ENCODE measurements at regions not wholly inside any gene's neighbourhood (a gene's known extent, or its start where the extent isn't known, plus 50 kb on each side); places are given as distances from the start of the nearest gene placed in this dataset.
"Not testable (repeated sequence)": the region's sequence is repeated elsewhere in the genome, so short reads cannot be mapped to it uniquely, and the experiment has no call there.

- not testable (repeated sequence) for H3K27ac Mint-ChIP-seq; H3K4me1 Mint-ChIP-seq; H3K27me3 Mint-ChIP-seq; ATAC-seq (ENCODE audit: low read depth); DNase-seq (ENCODE audit: low spot score in 2 of 2); H3K9me3 Mint-ChIP-seq; H3K4me3 Mint-ChIP-seq; H3K36me3 Mint-ChIP-seq
Observed at GRCh38 chr1:143824266-143824665, 147.5 kb downstream of the FAM72C start.

GRCh38 chr1:143820058-143820457 lies 151.7 kb downstream of the FAM72C start:
- not testable (repeated sequence) for H3K4me1 Mint-ChIP-seq; H3K27ac Mint-ChIP-seq; ATAC-seq (ENCODE audit: low read depth); H3K36me3 Mint-ChIP-seq; H3K9me3 Mint-ChIP-seq; DNase-seq (ENCODE audit: low spot score in 2 of 2); H3K27me3 Mint-ChIP-seq; H3K4me3 Mint-ChIP-seq

GRCh38 chr1:143816369-143816768 lies 155.4 kb downstream of the FAM72C start:
- not testable (repeated sequence) for DNase-seq (ENCODE audit: low spot score in 2 of 2); H3K4me1 Mint-ChIP-seq; H3K9me3 Mint-ChIP-seq; H3K36me3 Mint-ChIP-seq; ATAC-seq (ENCODE audit: low read depth); H3K27me3 Mint-ChIP-seq; H3K27ac Mint-ChIP-seq; H3K4me3 Mint-ChIP-seq

DNA sequence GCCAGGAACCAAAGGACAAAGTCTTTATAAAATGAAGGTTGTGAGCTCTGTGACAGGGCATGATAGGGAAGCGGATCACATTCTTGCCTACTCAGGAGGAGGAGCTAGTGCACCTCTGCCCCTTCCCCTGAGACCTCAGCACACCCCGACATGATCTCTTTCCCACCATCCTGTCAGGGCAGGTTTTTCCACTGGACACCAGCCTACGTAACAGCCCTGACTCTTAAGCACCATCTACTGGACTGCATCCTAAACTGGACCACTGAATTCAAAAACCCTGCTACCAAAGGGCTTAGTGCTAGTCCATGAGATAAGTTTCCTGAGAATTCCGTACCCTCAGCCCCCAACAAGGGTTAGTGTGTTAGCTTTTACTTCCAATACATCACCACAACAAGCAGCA lies 166.4 kb downstream of the FAM72C start:
- not testable (repeated sequence) for ATAC-seq (ENCODE audit: low read depth); H3K27me3 Mint-ChIP-seq; H3K36me3 Mint-ChIP-seq; H3K4me3 Mint-ChIP-seq; H3K27ac Mint-ChIP-seq; DNase-seq (ENCODE audit: low spot score in 2 of 2); H3K4me1 Mint-ChIP-seq; H3K9me3 Mint-ChIP-seq

- ATAC-seq (ENCODE audit: low read depth); H3K4me3 Mint-ChIP-seq; H3K27me3 Mint-ChIP-seq; H3K36me3 Mint-ChIP-seq; H3K4me1 Mint-ChIP-seq; H3K9me3 Mint-ChIP-seq; H3K27ac Mint-ChIP-seq: not testable (repeated sequence)
- peak in 1 of 2 donors; percentile 7 for DNase-seq (ENCODE audit: low spot score in 2 of 2)
Observed at GRCh38 chr1:143804707-143805356, 167.0 kb downstream of the FAM72C start.

GRCh38 chr1:143803927-143804411 lies 167.8 kb downstream of the FAM72C start:
- not testable (repeated sequence) for H3K9me3 Mint-ChIP-seq, H3K36me3 Mint-ChIP-seq, H3K4me1 Mint-ChIP-seq, H3K27me3 Mint-ChIP-seq
- H3K27ac Mint-ChIP-seq, result peak overlapping the region; percentile 38
- DNase-seq (ENCODE audit: low spot score in 2 of 2), result peak in 1 of 2 donors; percentile 30
- peak; percentile 37 for ATAC-seq (ENCODE audit: low read depth)
- peak overlapping the region; percentile 61 for H3K4me3 Mint-ChIP-seq

DNA sequence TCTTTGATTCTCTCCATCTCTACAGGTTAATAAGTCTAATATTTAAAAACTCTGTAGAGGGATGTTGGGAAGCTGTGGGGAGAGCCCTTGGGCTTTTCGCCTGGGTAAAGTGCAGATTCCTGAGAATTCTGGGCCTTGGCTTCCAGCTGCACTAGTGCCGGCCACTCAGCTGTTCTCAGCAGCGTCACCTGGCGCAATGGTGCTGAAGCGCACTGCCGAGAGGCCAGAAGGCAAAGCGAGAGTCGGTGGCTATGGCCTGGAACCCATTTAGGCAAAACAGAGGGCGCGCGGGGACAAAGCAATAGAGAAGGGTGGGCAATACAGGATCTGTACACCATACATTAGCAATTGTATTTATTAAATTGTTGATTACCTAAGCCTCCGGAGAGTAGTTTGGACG lies 168.7 kb downstream of the FAM72C start:
- not testable (repeated sequence) for H3K4me3 Mint-ChIP-seq; H3K27me3 Mint-ChIP-seq; H3K36me3 Mint-ChIP-seq; DNase-seq (ENCODE audit: low spot score in 2 of 2); H3K27ac Mint-ChIP-seq; H3K9me3 Mint-ChIP-seq; H3K4me1 Mint-ChIP-seq
- peak; percentile 45 for ATAC-seq (ENCODE audit: low read depth)

DNA sequence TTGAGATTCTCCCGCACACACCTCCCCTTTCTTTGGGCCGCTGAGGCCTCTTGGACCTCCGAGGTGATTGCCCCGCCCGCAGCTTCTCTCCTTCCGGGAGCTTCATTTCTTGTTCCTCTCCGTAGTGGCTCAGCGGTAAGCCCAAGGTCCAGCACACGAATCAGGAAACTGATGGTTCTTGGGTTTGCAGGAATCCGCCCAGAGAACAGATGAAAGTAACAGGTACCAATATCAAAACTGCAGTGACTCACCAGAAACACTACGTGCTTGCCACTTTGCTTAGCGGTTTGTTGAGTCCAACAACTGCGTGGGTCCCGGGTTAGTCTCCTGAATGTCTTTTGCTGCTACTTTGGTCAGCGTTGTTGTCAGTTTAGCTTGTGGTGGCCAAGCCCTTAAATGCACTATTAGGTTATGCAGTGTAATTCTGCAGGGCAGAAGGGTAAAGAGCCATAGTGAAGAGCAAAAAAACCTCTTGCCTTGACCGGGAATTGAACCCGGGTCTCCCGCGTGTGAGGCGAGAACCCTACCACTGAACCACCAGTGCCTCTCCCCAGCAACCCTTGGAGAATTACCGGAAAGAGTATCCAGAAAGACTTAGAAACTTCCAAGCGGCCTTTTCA lies 172.1 kb downstream of the FAM72C start:
- not testable (repeated sequence) for H3K27ac Mint-ChIP-seq

DNA sequence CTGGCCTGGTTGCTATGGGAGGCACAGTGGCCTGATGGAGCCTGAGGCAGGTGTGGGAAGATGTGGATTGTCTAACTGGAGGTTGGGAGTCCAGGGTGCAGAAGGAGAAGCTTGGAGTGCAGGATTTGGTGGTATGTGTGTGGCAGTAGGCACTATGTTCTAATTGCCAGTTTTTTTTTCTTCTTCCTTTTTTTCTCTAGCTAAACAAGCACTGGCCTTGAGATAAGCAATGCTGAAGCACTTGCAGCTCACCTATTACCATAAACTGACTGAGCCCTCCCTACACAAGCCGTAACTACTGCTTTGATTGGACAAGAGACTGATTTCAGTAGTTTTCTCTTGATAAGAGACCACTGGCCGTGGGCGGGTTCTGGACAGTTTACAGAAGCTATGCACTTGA lies 175.4 kb downstream of the FAM72C start:
- DNase-seq (ENCODE audit: low spot score in 2 of 2); ATAC-seq (ENCODE audit: low read depth); H3K27me3 Mint-ChIP-seq; H3K27ac Mint-ChIP-seq; H3K4me3 Mint-ChIP-seq; H3K36me3 Mint-ChIP-seq; H3K4me1 Mint-ChIP-seq; H3K9me3 Mint-ChIP-seq: not testable (repeated sequence)

More for the DNA sequence above, 172.1 kb downstream of the FAM72C start:
- H3K9me3 Mint-ChIP-seq; H3K27me3 Mint-ChIP-seq; DNase-seq (ENCODE audit: low spot score in 2 of 2); H3K36me3 Mint-ChIP-seq; H3K4me3 Mint-ChIP-seq; H3K4me1 Mint-ChIP-seq: not testable (repeated sequence)
- ATAC-seq (ENCODE audit: low read depth), result peak; percentile 54

GRCh38 chr1:143792047-143792937 lies 179.5 kb downstream of the FAM72C start:
- ATAC-seq (ENCODE audit: low read depth), result peak; percentile 66
- not testable (repeated sequence) for H3K4me3 Mint-ChIP-seq; H3K27ac Mint-ChIP-seq; H3K27me3 Mint-ChIP-seq; H3K4me1 Mint-ChIP-seq; H3K9me3 Mint-ChIP-seq; DNase-seq (ENCODE audit: low spot score in 2 of 2); H3K36me3 Mint-ChIP-seq

DNA sequence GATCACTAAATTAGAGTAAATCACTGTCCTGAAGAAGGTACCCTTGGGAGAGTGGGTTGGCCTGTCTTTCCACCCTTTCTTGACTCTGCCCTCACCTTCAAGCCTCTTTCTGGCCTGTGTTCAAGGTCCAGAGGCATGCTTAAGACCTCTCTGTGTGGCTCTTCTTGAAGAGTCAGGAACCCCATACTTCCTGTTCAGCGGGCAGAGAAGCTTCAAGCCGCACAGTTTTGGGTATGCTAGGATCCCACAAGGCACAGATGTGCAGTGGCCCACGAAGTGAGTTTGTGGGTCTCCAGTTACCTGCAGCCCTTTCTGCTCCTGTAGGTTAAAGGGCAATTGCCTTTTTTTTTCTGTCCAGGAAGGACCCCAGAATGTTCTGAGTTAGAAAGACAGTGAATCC lies 185.4 kb downstream of the FAM72C start:
- not testable (repeated sequence) for H3K4me1 Mint-ChIP-seq; DNase-seq (ENCODE audit: low spot score in 2 of 2); H3K27ac Mint-ChIP-seq; H3K36me3 Mint-ChIP-seq; H3K4me3 Mint-ChIP-seq; H3K9me3 Mint-ChIP-seq; H3K27me3 Mint-ChIP-seq; ATAC-seq (ENCODE audit: low read depth)

- not testable (repeated sequence) for H3K9me3 Mint-ChIP-seq; H3K36me3 Mint-ChIP-seq; DNase-seq (ENCODE audit: low spot score in 2 of 2); H3K4me1 Mint-ChIP-seq; H3K27ac Mint-ChIP-seq; ATAC-seq (ENCODE audit: low read depth); H3K4me3 Mint-ChIP-seq; H3K27me3 Mint-ChIP-seq
Observed at GRCh38 chr1:143785883-143786282, 185.9 kb downstream of the FAM72C start.

DNA sequence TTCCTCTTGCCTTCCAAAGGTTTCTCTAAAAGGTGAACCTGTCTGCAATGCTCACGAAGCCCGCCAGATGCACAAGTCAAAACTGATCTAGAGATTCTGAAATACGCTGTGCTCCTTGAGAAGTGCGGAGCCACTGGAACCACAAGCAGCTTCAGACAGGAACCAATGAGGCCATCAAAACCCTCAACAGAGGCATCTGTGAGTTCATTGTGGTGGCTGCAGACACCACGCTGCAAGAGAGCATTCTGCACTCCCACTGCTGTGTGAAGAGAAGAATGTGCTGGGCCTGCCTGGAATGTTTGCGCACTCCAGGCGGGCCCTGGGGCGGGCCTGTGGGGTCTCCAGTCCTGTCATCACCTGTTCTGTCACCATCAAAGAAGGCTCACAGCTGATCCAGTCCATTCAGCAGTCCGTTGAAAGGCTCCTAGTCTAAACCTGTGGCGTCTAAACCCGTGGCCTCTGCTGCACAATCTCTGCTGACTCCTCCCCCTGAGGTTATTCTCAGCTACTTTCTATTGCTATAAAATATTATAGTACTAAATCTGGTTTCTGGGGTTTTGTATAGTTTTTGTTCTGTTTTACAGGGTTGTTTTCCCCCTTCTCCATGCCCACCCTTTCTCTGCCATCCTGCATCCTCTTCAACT lies 187.4 kb downstream of the FAM72C start:
- H3K36me3 Mint-ChIP-seq; DNase-seq (ENCODE audit: low spot score in 2 of 2); H3K4me1 Mint-ChIP-seq; ATAC-seq (ENCODE audit: low read depth); H3K27ac Mint-ChIP-seq; H3K9me3 Mint-ChIP-seq; H3K4me3 Mint-ChIP-seq; H3K27me3 Mint-ChIP-seq: not testable (repeated sequence)

DNA sequence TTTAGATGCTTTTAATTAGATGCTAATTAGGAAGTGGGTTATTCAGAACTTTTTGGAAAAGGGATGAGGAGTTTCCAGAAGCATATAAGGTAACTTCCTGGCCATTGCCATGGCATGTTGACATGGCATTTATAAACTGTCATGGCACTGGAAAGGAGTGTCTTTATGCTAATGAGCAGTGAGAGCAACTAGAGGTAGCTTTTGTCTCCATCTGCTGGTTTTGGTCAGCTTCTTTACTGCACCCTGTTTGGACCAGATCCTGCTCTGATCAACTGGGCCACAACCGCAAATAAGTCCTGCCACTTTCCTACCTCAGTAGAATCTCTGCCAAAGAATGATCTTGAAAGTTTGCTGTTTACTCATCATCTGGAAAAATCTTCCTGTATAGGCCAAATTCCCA lies 193.6 kb downstream of the FAM72C start:
- ATAC-seq (ENCODE audit: low read depth), result peak; percentile 86
- DNase-seq (ENCODE audit: low spot score in 2 of 2); H3K27ac Mint-ChIP-seq; H3K36me3 Mint-ChIP-seq; H3K27me3 Mint-ChIP-seq; H3K9me3 Mint-ChIP-seq; H3K4me3 Mint-ChIP-seq; H3K4me1 Mint-ChIP-seq: not testable (repeated sequence)
